SU-DHL-6 (cell line): ENCODE measurements at regions not wholly inside any gene's neighbourhood (a gene's known extent, or its start where the extent isn't known, plus 50 kb on each side); places are given as distances from the start of the nearest gene placed in this dataset.

Source experiments
- H2AFZ ChIP-seq: fragments of 200-600 bp; sonication (generic); 2 replicates; pipeline ENCODE4 v1.6.1; 2014; ENCODE audit warnings: low read depth, mild to moderate bottlenecking, moderate library complexity, mixed read lengths, antibody characterized with exemption, low read length; ENCODE audit not compliant: severe bottlenecking
- H3F3A ChIP-seq: fragments of 200-600 bp; shearing (Covaris generic); 2 replicates; pipeline ENCODE4 v1.6.0; 2016; ENCODE audit warnings: antibody characterized with exemption, mild to moderate bottlenecking; ENCODE audit not compliant: insufficient read depth
- H3K27ac ChIP-seq: fragments of 200-600 bp; sonication (generic); 2 replicates; pipeline ENCODE4 v1.5.1; 2016; ENCODE audit warnings: low read depth, mild to moderate bottlenecking, low read length, moderate library complexity, mixed read lengths
- H3K27me3 ChIP-seq: fragments of 200-600 bp; sonication (generic), shearing (Covaris generic); 2 replicates; pipeline ENCODE4 v1.6.0; 2014; ENCODE audit warnings: mild to moderate bottlenecking, low read length
- H3K36me3 ChIP-seq: fragments of 200-600 bp; sonication (generic); 2 replicates; pipeline ENCODE4 v1.6.1; 2014; ENCODE audit warnings: mild to moderate bottlenecking, low read length, mixed read lengths
- H3K4me2 ChIP-seq: fragments of 300-600, 200-600 bp; shearing (Covaris generic), sonication (generic); 2 replicates; pipeline ENCODE4 v1.6.0; 2014; ENCODE audit warnings: low read length, low read depth, mild to moderate bottlenecking; ENCODE audit not compliant: poor library complexity, severe bottlenecking
- H3K4me3 ChIP-seq: fragments of 200-600 bp; sonication (generic); 2 replicates; pipeline ENCODE4 v1.5.1; 2014; ENCODE audit warnings: antibody characterized with exemption, low read length, mild to moderate bottlenecking, mixed read lengths; ENCODE audit not compliant: insufficient read depth, poor library complexity, severe bottlenecking
- H3K79me2 ChIP-seq: fragments of 200-600 bp; sonication (generic); 2 replicates; pipeline ENCODE4 v1.6.1; 2014; ENCODE audit warnings: mild to moderate bottlenecking, low read length, moderate library complexity; ENCODE audit not compliant: insufficient read depth
- H3K9ac ChIP-seq: fragments of 200-600 bp; sonication (generic); 2 replicates; pipeline ENCODE4 v1.7.0; 2014; ENCODE audit warnings: mild to moderate bottlenecking, low read length
- H3K9me2 ChIP-seq: fragments of 200-600 bp; sonication (generic); replicated peaks from 2 replicates; pipeline ENCODE4 v1.6.1; 2014; ENCODE audit warnings: low read length; ENCODE audit not compliant: insufficient read depth
- H3K9me3 ChIP-seq: fragments of 200-600 bp; sonication (generic); 2 replicates; pipeline ENCODE4 v1.6.1; 2014; ENCODE audit warnings: low read length, mixed read lengths; ENCODE audit not compliant: insufficient read depth
- H4K20me1 ChIP-seq: fragments of 200-600 bp; sonication (generic); 2 replicates; pipeline ENCODE4 v1.6.1; 2014; ENCODE audit warnings: low read depth, mild to moderate bottlenecking, antibody characterized with exemption, low read length, moderate library complexity, mixed read lengths
- EZH2phosphoT487 ChIP-seq: fragments of 200-600 bp; sonication (generic), shearing (Covaris generic); conservative IDR thresholded peaks from 2 replicates; pipeline ENCODE4 v1.6.1; 2018; ENCODE audit warnings: mild to moderate bottlenecking, antibody characterized with exemption, low read length, moderate library complexity, mixed read lengths
- TF ChIP-seq, protein P1 (sequence below): fragments of 200-600 bp; sonication (generic); IDR thresholded peaks from one replicate; pipeline ENCODE4 v1.5.1; 2017; ENCODE audit warnings: antibody characterized with exemption, mild to moderate bottlenecking, low read length, moderate library complexity; ENCODE audit not compliant: insufficient read depth, poor library complexity, severe bottlenecking

DNA sequence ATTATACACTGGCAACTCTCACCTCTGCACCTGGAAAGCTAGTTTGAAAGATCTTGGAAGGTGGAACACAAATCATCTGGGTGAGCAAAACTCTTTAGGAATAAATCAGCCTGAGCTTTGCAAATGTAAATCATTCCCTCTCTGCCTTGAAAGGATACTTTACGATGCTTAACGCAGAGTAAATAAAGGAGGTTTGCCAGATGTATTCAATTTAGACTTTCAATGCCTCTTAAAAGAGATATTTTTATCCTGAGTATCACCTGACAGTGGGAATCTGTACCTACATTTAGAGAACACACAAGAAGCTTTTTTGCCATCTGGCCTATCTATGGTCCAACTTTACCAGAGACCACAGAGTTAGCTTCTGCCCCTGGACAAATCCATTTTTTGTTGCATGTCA, 983.2 kb upstream of the CDH2 start:
- H3F3A ChIP-seq: no peaks in the 10 kb centered on the region
- no peak overlapping the region for H3K27ac ChIP-seq
- H2AFZ ChIP-seq: no peak overlapping the region
- TF ChIP-seq EZH2phosphoT487: no peak
- TF ChIP-seq, protein P1, sequence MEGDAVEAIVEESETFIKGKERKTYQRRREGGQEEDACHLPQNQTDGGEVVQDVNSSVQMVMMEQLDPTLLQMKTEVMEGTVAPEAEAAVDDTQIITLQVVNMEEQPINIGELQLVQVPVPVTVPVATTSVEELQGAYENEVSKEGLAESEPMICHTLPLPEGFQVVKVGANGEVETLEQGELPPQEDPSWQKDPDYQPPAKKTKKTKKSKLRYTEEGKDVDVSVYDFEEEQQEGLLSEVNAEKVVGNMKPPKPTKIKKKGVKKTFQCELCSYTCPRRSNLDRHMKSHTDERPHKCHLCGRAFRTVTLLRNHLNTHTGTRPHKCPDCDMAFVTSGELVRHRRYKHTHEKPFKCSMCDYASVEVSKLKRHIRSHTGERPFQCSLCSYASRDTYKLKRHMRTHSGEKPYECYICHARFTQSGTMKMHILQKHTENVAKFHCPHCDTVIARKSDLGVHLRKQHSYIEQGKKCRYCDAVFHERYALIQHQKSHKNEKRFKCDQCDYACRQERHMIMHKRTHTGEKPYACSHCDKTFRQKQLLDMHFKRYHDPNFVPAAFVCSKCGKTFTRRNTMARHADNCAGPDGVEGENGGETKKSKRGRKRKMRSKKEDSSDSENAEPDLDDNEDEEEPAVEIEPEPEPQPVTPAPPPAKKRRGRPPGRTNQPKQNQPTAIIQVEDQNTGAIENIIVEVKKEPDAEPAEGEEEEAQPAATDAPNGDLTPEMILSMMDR: no peak
- H3K9me3 ChIP-seq: no peaks in the 10 kb centered on the region
- no peaks in the 10 kb centered on the region for H3K27me3 ChIP-seq
- no peak overlapping the region for H3K4me3 ChIP-seq
- H4K20me1 ChIP-seq: no peaks in the 10 kb centered on the region
- no peaks in the 10 kb centered on the region for H3K36me3 ChIP-seq
- H3K9ac ChIP-seq: no peak overlapping the region
- H3K9me2 ChIP-seq: no peaks in the 10 kb centered on the region; the same call in 1 of the 2 replicates
- H3K4me2 ChIP-seq: no peak overlapping the region
- H3K79me2 ChIP-seq: no peaks in the 10 kb centered on the region

DNA sequence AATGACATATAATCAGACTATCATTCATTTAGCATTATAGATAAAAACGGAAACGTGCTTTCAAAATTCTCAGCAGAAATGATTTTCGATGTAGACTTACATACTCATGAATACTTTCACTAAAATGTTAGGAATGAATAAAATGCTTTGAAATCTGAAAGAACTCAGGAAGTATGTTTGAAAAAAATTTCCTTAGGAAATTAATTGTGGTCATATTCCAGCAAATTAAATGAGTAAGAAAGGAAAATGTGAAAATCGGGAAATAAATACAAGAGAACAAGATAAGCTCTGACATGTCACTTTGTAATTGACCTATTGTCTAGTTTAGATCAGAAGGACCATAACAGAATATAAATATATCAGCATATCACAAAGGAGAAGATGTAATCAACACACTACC, 981.0 kb upstream of the CDH2 start:
- Histone ChIP-seq H3F3A (no peaks in the 10 kb centered on the region), H3K9me2 (no peaks in the 10 kb centered on the region), H3K4me2 (no peak overlapping the region), H4K20me1 (no peaks in the 10 kb centered on the region), H3K27me3 (no peaks in the 10 kb centered on the region), H3K9me3 (no peaks in the 10 kb centered on the region), H3K27ac (no peak overlapping the region), H3K4me3 (no peak overlapping the region), H3K9ac (no peak overlapping the region), H3K36me3 (no peaks in the 10 kb centered on the region), H3K79me2 (no peaks in the 10 kb centered on the region), H2AFZ (no peak overlapping the region)
- no peak for TF ChIP-seq EZH2phosphoT487
- TF ChIP-seq, protein P1: no peak

DNA sequence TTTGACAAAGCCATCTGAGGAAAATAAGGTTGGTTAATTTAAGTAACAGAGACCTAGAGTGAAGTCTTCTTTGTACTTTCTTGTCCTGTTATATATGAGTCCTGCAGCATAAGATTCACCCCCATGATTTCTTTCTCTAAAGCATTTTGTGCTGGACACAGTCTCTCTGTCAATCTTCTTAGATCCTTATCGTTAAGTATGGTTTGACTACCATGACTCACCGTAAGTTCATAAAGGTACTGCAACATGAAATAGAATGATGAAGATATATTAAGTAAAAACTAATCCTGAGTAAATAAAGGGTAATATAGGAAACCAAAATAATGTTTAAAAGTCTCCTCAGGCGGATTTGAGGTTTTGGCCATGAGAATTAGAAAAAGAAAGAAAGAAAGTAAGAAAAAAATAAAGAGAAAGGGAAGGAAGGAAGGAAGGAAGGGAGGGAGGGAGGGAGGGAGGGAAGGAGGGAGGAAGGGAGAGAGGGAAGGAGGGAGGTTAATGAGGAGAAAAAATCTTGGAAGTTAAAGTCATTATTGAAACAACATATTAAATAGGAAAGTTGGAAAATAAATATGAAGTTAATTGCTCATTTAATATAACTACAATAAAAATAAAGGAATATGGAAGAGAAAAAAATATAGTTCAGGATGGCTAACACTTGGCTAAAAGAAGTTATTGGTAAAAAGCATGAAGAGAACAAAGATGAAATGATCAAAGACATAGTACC, 980.3 kb upstream of the CDH2 start:
- no peak for TF ChIP-seq EZH2phosphoT487
- TF ChIP-seq, protein P1: no peak
- no peaks in the 10 kb centered on the region for H3K9me3 ChIP-seq
- no peaks in the 10 kb centered on the region for H3K79me2 ChIP-seq
- H3K4me3 ChIP-seq: no peak overlapping the region
- H3K9me2 ChIP-seq: no peaks in the 10 kb centered on the region
- no peak overlapping the region for H2AFZ ChIP-seq
- no peak overlapping the region for H3K9ac ChIP-seq
- H3K27ac ChIP-seq: no peak overlapping the region
- no peaks in the 10 kb centered on the region for H3K36me3 ChIP-seq
- H3K4me2 ChIP-seq: no peak overlapping the region
- H3F3A ChIP-seq: no peaks in the 10 kb centered on the region
- H4K20me1 ChIP-seq: no peaks in the 10 kb centered on the region
- no peaks in the 10 kb centered on the region for H3K27me3 ChIP-seq
